IMR-90 (cell line): ENCODE measurements at regions not wholly inside any gene's neighbourhood (a gene's known extent, or its start where the extent isn't known, plus 50 kb on each side); places are given as distances from the start of the nearest gene placed in this dataset.

Experiments
- ATAC-seq: fragments of 200-7000 bp; cut with Tn5 transposase; 2 replicates; pipeline ENCODE4 v1.9.1; 2020; ENCODE audit warnings: low read depth, mild to moderate bottlenecking, moderate library complexity
- BruUV-seq: library from RNA; stranded (reverse); fragments of 400-500 nt; replicated peaks from 2 replicates; lab custom pipeline; 2021; lab: Mats Ljungman, UMichigan
- CTCF ChIA-PET: fragments of 300-600 bp; formaldehyde crosslinking; extraction: SDS; loops from one replicate; lab custom pipeline; 2021; ENCODE audit warnings: antibody characterized with exemption; lab: Yijun Ruan, JAX
- POLR2A ChIA-PET: fragments of 300-600 bp; sonication (Branson Sonifier 250); formaldehyde crosslinking; loops from one replicate; lab custom pipeline; 2022; ENCODE audit warnings: antibody characterized with exemption; ENCODE audit not compliant: unreplicated experiment; lab: Charles Lee
- DNase-seq: peaks from one replicate; pipeline ENCODE4 v3.0.0; 2013
- H2AFZ ChIP-seq: replicated peaks from 2 replicates; pipeline ENCODE3; 2013; ENCODE audit warnings: low read length, mild to moderate bottlenecking; ENCODE audit not compliant: poor library complexity
- H2AK5ac ChIP-seq: 2 replicates; pipeline ENCODE4 v1.6.1; 2013; ENCODE audit warnings: low read depth, low read length, inconsistent platforms
- H2AK9ac ChIP-seq: replicated peaks from 2 replicates; pipeline ENCODE3; 2013; ENCODE audit warnings: mild to moderate bottlenecking, low read depth, low read length, moderate library complexity; ENCODE audit not compliant: poor library complexity
- H2BK120ac ChIP-seq: 2 replicates; pipeline ENCODE4 v1.6.1; 2013; ENCODE audit warnings: low read depth, low read length, inconsistent platforms
- H2BK15ac ChIP-seq: 3 replicates; pipeline ENCODE4 v1.6.1; 2013; ENCODE audit warnings: low read depth, low read length, inconsistent platforms
- H2BK20ac ChIP-seq: 2 replicates; pipeline ENCODE4 v1.6.1; 2013; ENCODE audit warnings: low read depth, mild to moderate bottlenecking, inconsistent platforms, low read length, moderate library complexity
- H2BK5ac ChIP-seq: 2 replicates; pipeline ENCODE4 v1.6.1; 2013; ENCODE audit warnings: mild to moderate bottlenecking, low read depth, low read length, inconsistent platforms; ENCODE audit not compliant: poor library complexity, severe bottlenecking
- H3K14ac ChIP-seq: replicated peaks from 2 replicates; pipeline ENCODE4 v1.6.1; 2013; ENCODE audit warnings: low read depth, low read length, inconsistent platforms
- H3K18ac ChIP-seq: 2 replicates; pipeline ENCODE4 v1.6.1; 2013; ENCODE audit warnings: low read depth, low read length, control low read depth
- H3K23ac ChIP-seq: 2 replicates; pipeline ENCODE4 v1.6.1; 2013; ENCODE audit warnings: low read depth, low read length, inconsistent platforms
- H3K27ac ChIP-seq: 2 replicates; pipeline ENCODE4 v1.5.1; 2013; ENCODE audit warnings: mild to moderate bottlenecking, control low read depth, low read length; ENCODE audit not compliant: insufficient read depth
- H3K27me3 ChIP-seq: 2 replicates; pipeline ENCODE4 v1.6.1; 2013; ENCODE audit warnings: low read length; ENCODE audit not compliant: control insufficient read depth, insufficient read depth
- H3K36me3 ChIP-seq: 2 replicates; pipeline ENCODE4 v1.6.1; 2013; ENCODE audit warnings: low read length, mixed read lengths; ENCODE audit not compliant: control insufficient read depth, insufficient read depth
- H3K4ac ChIP-seq: 2 replicates; pipeline ENCODE4 v1.6.1; 2013; ENCODE audit warnings: low read depth, low read length, inconsistent platforms
- H3K4me1 ChIP-seq: 2 replicates; pipeline ENCODE4 v1.6.1; 2013; ENCODE audit warnings: low read length, mixed read lengths; ENCODE audit not compliant: control insufficient read depth, insufficient read depth
- H3K4me2 ChIP-seq: 2 replicates; pipeline ENCODE4 v1.6.1; 2013; ENCODE audit warnings: low read depth, mild to moderate bottlenecking, control low read depth, low read length, moderate library complexity
- H3K4me3 ChIP-seq: 2 replicates; pipeline ENCODE4 v1.5.1; 2013; ENCODE audit warnings: low read depth, mild to moderate bottlenecking, control low read depth, low read length, moderate library complexity; ENCODE audit not compliant: insufficient read depth
- H3K56ac ChIP-seq: 2 replicates; pipeline ENCODE4 v1.6.1; 2013; ENCODE audit warnings: low read length, inconsistent platforms; ENCODE audit not compliant: insufficient read depth; ENCODE audit errors: extremely low read depth
- H3K79me1 ChIP-seq, 2 experiments: 2 replicates each; pipeline ENCODE4 v1.6.1; 2013; ENCODE audit warnings: low read length in 2 of 2, inconsistent platforms in 1 of 2, low read depth in 1 of 2
- H3K9ac ChIP-seq: 2 replicates; pipeline ENCODE4 v1.6.1; 2013; ENCODE audit warnings: low read depth, low read length, control low read depth
- H3K9me1 ChIP-seq: 2 replicates; pipeline ENCODE4 v1.6.1; 2013; ENCODE audit warnings: low read length, inconsistent platforms; ENCODE audit not compliant: insufficient read depth
- H3K9me3 ChIP-seq: 2 replicates; pipeline ENCODE4 v1.6.1; 2013; ENCODE audit warnings: low read length; ENCODE audit not compliant: control insufficient read depth, insufficient read depth
- H4K20me1 ChIP-seq: 2 replicates; pipeline ENCODE4 v1.6.1; 2013; ENCODE audit warnings: low read length, inconsistent platforms; ENCODE audit not compliant: insufficient read depth
- H4K5ac ChIP-seq: 2 replicates; pipeline ENCODE4 v1.6.1; 2013; ENCODE audit warnings: mild to moderate bottlenecking, low read depth, low read length, control low read depth
- H4K8ac ChIP-seq, 2 experiments: 2 replicates each; pipeline ENCODE4 v1.6.1; 2013; ENCODE audit warnings: low read depth in 2 of 2, low read length in 2 of 2, control low read depth in 1 of 2, inconsistent platforms in 1 of 2
- H4K91ac ChIP-seq: 2 replicates; pipeline ENCODE4 v1.6.1; 2013; ENCODE audit warnings: low read depth, low read length, inconsistent platforms; ENCODE audit not compliant: insufficient read depth
- BHLHE40 ChIP-seq: fragments of 150-350 bp; IDR thresholded peaks from 2 replicates; pipeline ENCODE4 v1.6.1; 2016; ENCODE audit warnings: mild to moderate bottlenecking, low read depth, low read length
- CEBPB ChIP-seq: IDR thresholded peaks from 2 replicates; pipeline ENCODE4 v1.6.1; 2012; ENCODE audit warnings: low read depth, low read length, improper control_type of control experiment
- CHD1 ChIP-seq: IDR thresholded peaks from 2 replicates; pipeline ENCODE4 v1.6.1; 2012; ENCODE audit warnings: low read depth, low read length, improper control_type of control experiment
- FOS ChIP-seq: fragments of 150-350 bp; IDR thresholded peaks from 2 replicates; pipeline ENCODE4 v1.6.1; 2016; ENCODE audit warnings: low read depth, low read length
- MAFK ChIP-seq: IDR thresholded peaks from 2 replicates; pipeline ENCODE4 v1.6.1; 2012; ENCODE audit warnings: low read depth, low read length, improper control_type of control experiment
- MAZ ChIP-seq: IDR thresholded peaks from 2 replicates; pipeline ENCODE4 v1.6.1; 2012; ENCODE audit warnings: low read depth, mild to moderate bottlenecking, low read length, improper control_type of control experiment, moderate library complexity, borderline replicate concordance
- MXI1 ChIP-seq: IDR thresholded peaks from 2 replicates; pipeline ENCODE4 v1.6.1; 2012; ENCODE audit warnings: low read depth, mild to moderate bottlenecking, low read length, moderate library complexity, borderline replicate concordance
- NFE2L2 ChIP-seq: fragments of 150-350 bp; IDR thresholded peaks from 2 replicates; pipeline ENCODE4 v1.6.1; 2016; ENCODE audit warnings: low read depth, mild to moderate bottlenecking, low read length
- POLR2A ChIP-seq: IDR thresholded peaks from 2 replicates; pipeline ENCODE4 v1.6.1; 2012; ENCODE audit warnings: mild to moderate bottlenecking, low read depth, low read length
- RAD21 ChIP-seq: IDR thresholded peaks from 2 replicates; pipeline ENCODE4 v1.6.1; 2012; ENCODE audit warnings: low read length, improper control_type of control experiment
- RCOR1 ChIP-seq: IDR thresholded peaks from 2 replicates; pipeline ENCODE4 v1.6.1; 2012; ENCODE audit warnings: mild to moderate bottlenecking, low read length, improper control_type of control experiment; ENCODE audit not compliant: insufficient replicate concordance
- RFX5 ChIP-seq: IDR thresholded peaks from 2 replicates; pipeline ENCODE4 v1.8.0; 2012; ENCODE audit warnings: low read depth, mild to moderate bottlenecking, low read length, moderate library complexity
- SMC3 ChIP-seq: fragments of 150-350 bp; IDR thresholded peaks from 2 replicates; pipeline ENCODE4 v1.6.1; 2016; ENCODE audit warnings: low read depth, mild to moderate bottlenecking, antibody characterized with exemption, low read length, moderate library complexity
- WGBS, 2 experiments: methylation state at CpG; one replicate each; pipeline versions ENCODE4 v1.1.5 to v1.1.7; 2013; ENCODE audit warnings: missing lambda C conversion rate in 2 of 2; ENCODE audit not compliant: insufficient read length in 1 of 2; ENCODE audit errors: extremely low coverage in 2 of 2; 5-methylcytosine and 5-hydroxymethylcytosine counted together
- dilution Hi-C: fragments of 300-500 bp; cut with HindIII; formaldehyde crosslinking; loops from one replicate; pipeline ENCODE4 v1.14.3; 2018; ENCODE audit warnings: low sequenced_read_pairs; ENCODE audit not compliant: unreplicated experiment
- in situ Hi-C: fragments of 300-500 bp; cut with MboI; formaldehyde crosslinking; loops from 3 replicates; pipeline ENCODE4 v1.14.3; 2019; ENCODE audit warnings: low sequenced_read_pairs, inconsistent platforms, mixed read lengths
- intact Hi-C: fragments of 100-400 bp; cut with micrococcal nuclease; formaldehyde crosslinking; loops from 2 replicates; pipeline ENCODE4 v1.10.0; 2022
- TF ChIP-seq, protein P1 (sequence below): fragments of 150-350 bp; IDR thresholded peaks from 2 replicates; pipeline ENCODE4 v1.6.1; 2016; ENCODE audit warnings: low read depth, mild to moderate bottlenecking, low read length, moderate library complexity, borderline replicate concordance
- TF ChIP-seq, protein P2 (sequence below): fragments of 150-350 bp; IDR thresholded peaks from 2 replicates; pipeline ENCODE4 v1.6.1; 2017; ENCODE audit warnings: mild to moderate bottlenecking, antibody characterized with exemption, low read length, low read depth
- TF ChIP-seq, protein P3 (sequence below): conservative IDR thresholded peaks from 2 replicates; pipeline ENCODE4 v1.5.1; 2012; ENCODE audit warnings: mild to moderate bottlenecking, low read depth, low read length, improper control_type of control experiment

DNA sequence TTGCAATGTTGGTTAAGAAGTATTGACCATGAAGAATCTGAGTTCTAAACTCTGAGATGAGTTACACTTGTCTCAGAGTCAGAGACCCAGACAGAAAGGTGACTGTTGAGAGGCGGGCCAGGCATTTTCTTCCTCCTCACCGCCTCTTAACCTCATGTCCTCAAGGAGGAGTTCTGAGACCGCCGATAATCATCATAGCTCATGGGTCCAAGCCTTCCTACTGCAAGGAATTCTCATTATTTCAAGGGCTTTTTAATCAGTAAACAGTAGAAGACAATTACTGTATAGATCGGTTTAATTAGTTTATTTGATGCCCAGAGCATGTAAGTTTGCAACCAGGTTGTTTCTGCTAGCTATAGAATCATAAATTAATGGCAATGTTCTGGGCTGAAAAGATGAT, 382.4 kb upstream of the MMS22L start:
- dilution Hi-C loops, result no loop called here
- ATAC-seq, result no peak

More for the DNA sequence above, 382.4 kb upstream of the MMS22L start:
- Histone ChIP-seq H3K4me2 (no peak overlapping the region), H4K8ac (no peak overlapping the region), H3K27ac (no peak overlapping the region), H2BK15ac (no peak overlapping the region), H2BK120ac (no peak overlapping the region), H2AFZ (no peak overlapping the region), H4K20me1 (no peaks in the 10 kb centered on the region), H4K5ac (no peak overlapping the region), H3K18ac (no peak overlapping the region), H2BK5ac (no peak overlapping the region), H2AK5ac (no peak overlapping the region), H3K4me3 (no peak overlapping the region), H3K4me1 (peaks cover 4% of the 10 kb centered on the region; the same call in 1 of the 2 replicates), H2AK9ac (no peak overlapping the region), H4K91ac (no peak overlapping the region), H3K9me3 (no peaks in the 10 kb centered on the region), H3K4ac (no peak overlapping the region), H3K9ac (no peak overlapping the region), H3K9me1 (no peaks in the 10 kb centered on the region), H2BK20ac (no peak overlapping the region), H3K56ac (no peak overlapping the region), H3K27me3 (no peaks in the 10 kb centered on the region), H3K79me1 (no peaks in the 10 kb centered on the region), H3K36me3 (no peaks in the 10 kb centered on the region), H3K14ac (no peak overlapping the region), H3K23ac (no peak overlapping the region)
- WGBS, 2 experiments, result no CpG with 5 or more reads among the region's 5 CpGs
- in situ Hi-C loops (no loop called here), intact Hi-C loops (no loop called here)
- POLR2A ChIA-PET, result no interaction called here
- CTCF ChIA-PET, result no interaction called here
- BruUV-seq, result no TSS peak
- no peak for DNase-seq
- TF ChIP-seq RCOR1 (no peak), FOS (no peak), POLR2A (no peak), MAFK (no peak), RAD21 (no peak), CEBPB (no peak), BHLHE40 (no peak), NFE2L2 (no peak), MXI1 (no peak), CHD1 (no peak), RFX5 (no peak), MAZ (no peak), SMC3 (no peak)
- TF ChIP-seq, protein P1, sequence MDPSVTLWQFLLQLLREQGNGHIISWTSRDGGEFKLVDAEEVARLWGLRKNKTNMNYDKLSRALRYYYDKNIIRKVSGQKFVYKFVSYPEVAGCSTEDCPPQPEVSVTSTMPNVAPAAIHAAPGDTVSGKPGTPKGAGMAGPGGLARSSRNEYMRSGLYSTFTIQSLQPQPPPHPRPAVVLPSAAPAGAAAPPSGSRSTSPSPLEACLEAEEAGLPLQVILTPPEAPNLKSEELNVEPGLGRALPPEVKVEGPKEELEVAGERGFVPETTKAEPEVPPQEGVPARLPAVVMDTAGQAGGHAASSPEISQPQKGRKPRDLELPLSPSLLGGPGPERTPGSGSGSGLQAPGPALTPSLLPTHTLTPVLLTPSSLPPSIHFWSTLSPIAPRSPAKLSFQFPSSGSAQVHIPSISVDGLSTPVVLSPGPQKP, result no peak
- TF ChIP-seq, protein P2, sequence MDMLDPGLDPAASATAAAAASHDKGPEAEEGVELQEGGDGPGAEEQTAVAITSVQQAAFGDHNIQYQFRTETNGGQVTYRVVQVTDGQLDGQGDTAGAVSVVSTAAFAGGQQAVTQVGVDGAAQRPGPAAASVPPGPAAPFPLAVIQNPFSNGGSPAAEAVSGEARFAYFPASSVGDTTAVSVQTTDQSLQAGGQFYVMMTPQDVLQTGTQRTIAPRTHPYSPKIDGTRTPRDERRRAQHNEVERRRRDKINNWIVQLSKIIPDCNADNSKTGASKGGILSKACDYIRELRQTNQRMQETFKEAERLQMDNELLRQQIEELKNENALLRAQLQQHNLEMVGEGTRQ, result no peak
- TF ChIP-seq, protein P3, sequence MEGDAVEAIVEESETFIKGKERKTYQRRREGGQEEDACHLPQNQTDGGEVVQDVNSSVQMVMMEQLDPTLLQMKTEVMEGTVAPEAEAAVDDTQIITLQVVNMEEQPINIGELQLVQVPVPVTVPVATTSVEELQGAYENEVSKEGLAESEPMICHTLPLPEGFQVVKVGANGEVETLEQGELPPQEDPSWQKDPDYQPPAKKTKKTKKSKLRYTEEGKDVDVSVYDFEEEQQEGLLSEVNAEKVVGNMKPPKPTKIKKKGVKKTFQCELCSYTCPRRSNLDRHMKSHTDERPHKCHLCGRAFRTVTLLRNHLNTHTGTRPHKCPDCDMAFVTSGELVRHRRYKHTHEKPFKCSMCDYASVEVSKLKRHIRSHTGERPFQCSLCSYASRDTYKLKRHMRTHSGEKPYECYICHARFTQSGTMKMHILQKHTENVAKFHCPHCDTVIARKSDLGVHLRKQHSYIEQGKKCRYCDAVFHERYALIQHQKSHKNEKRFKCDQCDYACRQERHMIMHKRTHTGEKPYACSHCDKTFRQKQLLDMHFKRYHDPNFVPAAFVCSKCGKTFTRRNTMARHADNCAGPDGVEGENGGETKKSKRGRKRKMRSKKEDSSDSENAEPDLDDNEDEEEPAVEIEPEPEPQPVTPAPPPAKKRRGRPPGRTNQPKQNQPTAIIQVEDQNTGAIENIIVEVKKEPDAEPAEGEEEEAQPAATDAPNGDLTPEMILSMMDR, result no peak
